SH-SY5Y (cell line): ENCODE measurements at regions not wholly inside any gene's neighbourhood (a gene's known extent, or its start where the extent isn't known, plus 50 kb on each side); places are given as distances from the start of the nearest gene placed in this dataset.

ENCODE experiments used
- GATA2 ChIP-seq: IDR thresholded peaks from 2 replicates; pipeline ENCODE4 v1.6.1; 2011; ENCODE audit warnings: mild to moderate bottlenecking, low read depth, low read length
- GATA3 ChIP-seq: IDR thresholded peaks from 2 replicates; pipeline ENCODE4 v1.6.1; 2011; ENCODE audit warnings: low read depth, mild to moderate bottlenecking, low read length, moderate library complexity

- TF ChIP-seq GATA3 (no peak), GATA2 (no peak)
Observed at GRCh38 chr11:23399995-23400394, 539.7 kb upstream of the CCDC179 start.

GRCh38 chr11:23403210-23404185 lies 543.2 kb upstream of the CCDC179 start:
- TF ChIP-seq GATA3 (no peak), GATA2 (no peak)

- TF ChIP-seq GATA2 = no peak
- no peak for TF ChIP-seq GATA3
Observed at GRCh38 chr11:23404225-23405160, 544.2 kb upstream of the CCDC179 start.

GRCh38 chr11:23405350-23405937 lies 545.2 kb upstream of the CCDC179 start:
- TF ChIP-seq GATA3 (no peak), GATA2 (no peak)

- no peak for TF ChIP-seq GATA3
- TF ChIP-seq GATA2 = no peak
Observed at GRCh38 chr11:23406131-23406819, 546.0 kb upstream of the CCDC179 start.

- TF ChIP-seq GATA2 (no peak), GATA3 (no peak)
Observed at GRCh38 chr11:23413057-23413456, 552.8 kb upstream of the CCDC179 start.

GRCh38 chr11:23423104-23423503 lies 562.8 kb upstream of the CCDC179 start:
- no peak for TF ChIP-seq GATA3

- no peak for TF ChIP-seq GATA2
- no peak for TF ChIP-seq GATA3
Observed at GRCh38 chr11:23423656-23424055, 563.4 kb upstream of the CCDC179 start.

- no peak; the same call in 1 of the 2 replicates for TF ChIP-seq GATA2
- no peak for TF ChIP-seq GATA3
Observed at GRCh38 chr11:23425381-23425780, 565.1 kb upstream of the CCDC179 start.

GRCh38 chr11:23429569-23429968 lies 569.3 kb upstream of the CCDC179 start:
- TF ChIP-seq GATA2 = no peak
- TF ChIP-seq GATA3 = no peak

GRCh38 chr11:23453522-23453921 lies 593.2 kb upstream of the CCDC179 start:
- TF ChIP-seq GATA3 (no peak), GATA2 (no peak)

- no peak for TF ChIP-seq GATA3
- no peak for TF ChIP-seq GATA2
Observed at GRCh38 chr11:23455321-23455891, 595.1 kb upstream of the CCDC179 start.

GRCh38 chr11:23457641-23458040 lies 597.4 kb upstream of the CCDC179 start:
- TF ChIP-seq GATA2 = no peak
- no peak for TF ChIP-seq GATA3
